AG04449 (cell line): ENCODE measurements at regions not wholly inside any gene's neighbourhood (a gene's known extent, or its start where the extent isn't known, plus 50 kb on each side); places are given as distances from the start of the nearest gene placed in this dataset.
A peak's percentile ranks its signal among the peaks of the same experiment; 100 is the strongest.

Experiments used
- CTCF ChIA-PET: fragments of 350-600 bp; formaldehyde crosslinking; extraction: SDS; loops from one replicate; lab custom pipeline; 2021; ENCODE audit warnings: antibody characterized with exemption; lab: Yijun Ruan, JAX
- POLR2A ChIA-PET: fragments of 400-600, 350-600 bp; formaldehyde crosslinking; extraction: SDS; loops from one replicate; lab custom pipeline; 2020; ENCODE audit warnings: antibody characterized with exemption, inconsistent platforms; lab: Yijun Ruan, JAX
- DNase-seq: peaks from one replicate; pipeline ENCODE4 v3.0.0-alpha.2; 2010; ENCODE audit warnings: low read depth, low spot score
- H3K4me3 ChIP-seq: 2 replicates; pipeline ENCODE4 v1.5.1; 2011; ENCODE audit warnings: low read depth, mild to moderate bottlenecking, control low read depth, low read length
- TF ChIP-seq, protein P1 (sequence below): IDR thresholded peaks from one replicate; pipeline ENCODE4 v1.5.1; 2011; ENCODE audit warnings: mild to moderate bottlenecking, moderate library complexity, low read length, control low read depth, inconsistent platforms; ENCODE audit not compliant: insufficient read depth; ENCODE audit errors: missing control alignments

DNA sequence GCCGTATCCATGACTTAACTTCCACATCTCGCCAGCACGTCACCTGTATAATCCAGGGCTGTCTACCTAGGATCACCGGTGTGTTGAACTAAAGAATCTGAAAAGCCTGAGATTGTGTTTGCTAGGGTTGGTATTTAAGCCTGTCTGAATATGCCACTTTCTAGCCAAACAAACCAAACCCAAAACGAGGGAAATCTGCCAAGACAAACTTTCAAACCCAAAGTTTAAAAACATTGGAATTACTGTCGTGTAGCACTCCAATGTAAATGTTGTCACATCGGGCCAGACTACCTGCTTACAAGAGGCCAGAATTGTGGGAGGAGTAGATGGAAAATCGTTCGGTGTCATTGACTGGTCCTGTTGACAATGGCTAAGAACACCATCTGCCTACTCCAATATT lies 747.8 kb downstream of the EFNB2 start:
- H3K4me3 ChIP-seq: no peak overlapping the region
- ChIA-PET CTCF (no interaction called here), POLR2A (no interaction called here)
- TF ChIP-seq, protein P1, sequence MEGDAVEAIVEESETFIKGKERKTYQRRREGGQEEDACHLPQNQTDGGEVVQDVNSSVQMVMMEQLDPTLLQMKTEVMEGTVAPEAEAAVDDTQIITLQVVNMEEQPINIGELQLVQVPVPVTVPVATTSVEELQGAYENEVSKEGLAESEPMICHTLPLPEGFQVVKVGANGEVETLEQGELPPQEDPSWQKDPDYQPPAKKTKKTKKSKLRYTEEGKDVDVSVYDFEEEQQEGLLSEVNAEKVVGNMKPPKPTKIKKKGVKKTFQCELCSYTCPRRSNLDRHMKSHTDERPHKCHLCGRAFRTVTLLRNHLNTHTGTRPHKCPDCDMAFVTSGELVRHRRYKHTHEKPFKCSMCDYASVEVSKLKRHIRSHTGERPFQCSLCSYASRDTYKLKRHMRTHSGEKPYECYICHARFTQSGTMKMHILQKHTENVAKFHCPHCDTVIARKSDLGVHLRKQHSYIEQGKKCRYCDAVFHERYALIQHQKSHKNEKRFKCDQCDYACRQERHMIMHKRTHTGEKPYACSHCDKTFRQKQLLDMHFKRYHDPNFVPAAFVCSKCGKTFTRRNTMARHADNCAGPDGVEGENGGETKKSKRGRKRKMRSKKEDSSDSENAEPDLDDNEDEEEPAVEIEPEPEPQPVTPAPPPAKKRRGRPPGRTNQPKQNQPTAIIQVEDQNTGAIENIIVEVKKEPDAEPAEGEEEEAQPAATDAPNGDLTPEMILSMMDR: no peak
- DNase-seq: no peak

- CTCF ChIA-PET: no interaction called here
- no peak for DNase-seq
- POLR2A ChIA-PET: no interaction called here
- H3K4me3 ChIP-seq: no peak overlapping the region
- TF ChIP-seq, protein P1: no peak
These were observed 750.0 kb downstream of the EFNB2 start for GRCh38 chr13:105785436-105785835.

DNA sequence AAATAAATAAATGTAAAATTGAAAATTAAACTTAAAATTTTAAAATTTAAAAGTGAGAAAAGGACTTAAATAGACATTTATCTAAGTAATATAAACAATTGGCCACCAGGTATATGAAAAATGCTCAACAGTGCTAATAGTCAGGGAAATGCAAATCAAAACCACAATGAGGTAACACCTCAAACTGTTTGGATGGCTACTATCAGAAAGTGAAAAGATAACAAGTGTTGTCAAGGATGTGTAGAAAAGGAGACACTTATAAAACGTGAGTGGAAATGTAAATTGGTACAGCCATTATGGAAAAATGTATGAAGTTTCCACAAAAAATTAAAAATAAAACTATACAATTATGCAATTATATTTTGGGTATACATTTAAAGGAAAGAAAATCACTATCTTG lies 752.2 kb downstream of the EFNB2 start:
- H3K4me3 ChIP-seq: no peak overlapping the region
- POLR2A ChIA-PET: no interaction called here
- TF ChIP-seq, protein P1: no peak
- CTCF ChIA-PET: no interaction called here
- no peak for DNase-seq

- CTCF ChIA-PET: no interaction called here
- H3K4me3 ChIP-seq: no peak overlapping the region
- TF ChIP-seq, protein P1: no peak
- peak; percentile 24 for DNase-seq
- POLR2A ChIA-PET: no interaction called here
These were observed 757.3 kb downstream of the EFNB2 start for GRCh38 chr13:105778196-105778595.

- ChIA-PET POLR2A (no interaction called here), CTCF (no interaction called here)
- no peak for DNase-seq
- TF ChIP-seq, protein P1: no peak
- H3K4me3 ChIP-seq: no peak overlapping the region
These were observed 760.6 kb downstream of the EFNB2 start for GRCh38 chr13:105774739-105775460.

- DNase-seq: peak; percentile 21
- ChIA-PET CTCF (no interaction called here), POLR2A (no interaction called here)
- H3K4me3 ChIP-seq: no peak overlapping the region
- TF ChIP-seq, protein P1: no peak
These were observed 761.5 kb downstream of the EFNB2 start for GRCh38 chr13:105773863-105774538.
